NCI-H446 (cell line): ENCODE measurements at regions not wholly inside any gene's neighbourhood (a gene's known extent, or its start where the extent isn't known, plus 50 kb on each side); places are given as distances from the start of the nearest gene placed in this dataset.

Experiments used
- DNase-seq, 2 experiments: peaks; one replicate each; lab custom pipeline; 2025; lab: John Stamatoyannopoulos, UW

GRCh38 chrX:39555431-39555830 lies 542.3 kb downstream of the BCOR start:
- DNase-seq: no peak

GRCh38 chrX:39556056-39556455 lies 541.7 kb downstream of the BCOR start:
- DNase-seq: no peak

- no peak for DNase-seq
Observed at GRCh38 chrX:39559229-39559628, 538.5 kb downstream of the BCOR start.

- no peak for DNase-seq
Observed at GRCh38 chrX:39560271-39560670, 537.5 kb downstream of the BCOR start.

- no peak for DNase-seq
Observed at GRCh38 chrX:39563178-39563577, 534.6 kb downstream of the BCOR start.

GRCh38 chrX:39564751-39565150 lies 533.0 kb downstream of the BCOR start:
- DNase-seq: no peak

- DNase-seq: no peak
Observed at GRCh38 chrX:39574178-39574577, 523.6 kb downstream of the BCOR start.

GRCh38 chrX:39576041-39576872 lies 521.5 kb downstream of the BCOR start:
- DNase-seq: peak; percentile 86 to 90

GRCh38 chrX:39577206-39577984 lies 520.4 kb downstream of the BCOR start:
- DNase-seq: no peak

- peak in 1 of 2 experiments; percentile 15 for DNase-seq
Observed at GRCh38 chrX:39577985-39578869, 519.5 kb downstream of the BCOR start.

GRCh38 chrX:39580043-39580442 lies 517.7 kb downstream of the BCOR start:
- DNase-seq: no peak

GRCh38 chrX:39581411-39581810 lies 516.3 kb downstream of the BCOR start:
- DNase-seq: no peak

GRCh38 chrX:39582091-39582490 lies 515.7 kb downstream of the BCOR start:
- DNase-seq: no peak

- no peak for DNase-seq
Observed at GRCh38 chrX:39582976-39583375, 514.8 kb downstream of the BCOR start.

- DNase-seq: no peak
Observed at GRCh38 chrX:39585808-39586207, 511.9 kb downstream of the BCOR start.

GRCh38 chrX:39586359-39586758 lies 511.4 kb downstream of the BCOR start:
- DNase-seq: no peak

GRCh38 chrX:39591099-39591498 lies 506.7 kb downstream of the BCOR start:
- no peak for DNase-seq

GRCh38 chrX:39592776-39593175 lies 505.0 kb downstream of the BCOR start:
- peak in 1 of 2 experiments; percentile 50 for DNase-seq

GRCh38 chrX:39595977-39596376 lies 501.8 kb downstream of the BCOR start:
- no peak for DNase-seq

- DNase-seq: no peak
Observed at GRCh38 chrX:39596437-39596836, 501.3 kb downstream of the BCOR start.

- DNase-seq: no peak
Observed at GRCh38 chrX:39599339-39599738, 498.4 kb downstream of the BCOR start.

- DNase-seq: no peak
Observed at GRCh38 chrX:39600222-39600621, 497.5 kb downstream of the BCOR start.
